ENCODE measurements at regions not wholly inside any gene's neighbourhood (a gene's known extent, or its start where the extent isn't known, plus 50 kb on each side); places are given as distances from the start of the nearest gene placed in this dataset.

- TF ChIP-seq CTCF (conservative IDR thresholded peaks at IDR 0.05; ENCODE audit: low read depth, low read length): no peak
- TF ChIP-seq EZH2 (IDR thresholded peaks at IDR 0.05; ENCODE audit: borderline replicate concordance, low read depth, low read length, poor library complexity, severe bottlenecking): no peak
These were observed 784.5 kb downstream of the USP25 start for GRCh38 chr21:16514316-16514715.

Measured in A673 (cell line).